Astrocyte of the cerebellum (primary cell): ENCODE measurements at regions not wholly inside any gene's neighbourhood (a gene's known extent, or its start where the extent isn't known, plus 50 kb on each side); places are given as distances from the start of the nearest gene placed in this dataset.

ENCODE experiments used
- DNase-seq: peaks from one replicate; pipeline ENCODE4 v3.0.0-alpha.2; 2011; ENCODE audit warnings: low read depth
- H3K4me3 ChIP-seq: 2 replicates; pipeline ENCODE4 v1.5.1; 2011; ENCODE audit warnings: mild to moderate bottlenecking, low read depth, low read length, moderate library complexity
- in situ Hi-C: cut with HindIII; loops from 2 replicates; pipeline ENCODE4 v1.10.0; 2017; ENCODE audit warnings: low sequenced_read_pairs
- TF ChIP-seq, protein P1 (sequence below): IDR thresholded peaks from 2 replicates; pipeline ENCODE4 v1.5.1; 2012; ENCODE audit warnings: low read length, low read depth, moderate library complexity, mild to moderate bottlenecking; ENCODE audit errors: missing control alignments

DNA sequence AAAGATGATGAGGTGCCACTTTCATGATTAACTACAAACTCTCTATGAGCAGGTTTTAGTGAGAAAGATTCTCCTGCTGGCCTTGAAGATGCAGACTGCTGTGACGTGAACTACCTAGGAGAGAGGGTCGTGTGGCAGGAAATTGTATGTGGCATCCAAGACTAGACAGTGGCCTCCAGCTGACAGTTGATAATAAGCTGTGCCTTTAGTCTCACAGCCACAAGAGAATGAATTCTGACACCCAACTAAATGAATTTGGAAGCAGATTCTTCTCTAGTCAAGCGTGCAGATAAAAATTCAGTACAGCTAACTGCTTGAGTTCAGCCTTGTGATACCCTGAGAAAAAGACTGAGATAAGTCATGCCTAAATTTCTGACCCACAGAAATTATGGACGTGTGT is 169.0 kb upstream of the COL3A1 start:
- H3K4me3 ChIP-seq: no peak overlapping the region
- no peak for DNase-seq
- in situ Hi-C loops: no loop called here
- TF ChIP-seq, protein P1, sequence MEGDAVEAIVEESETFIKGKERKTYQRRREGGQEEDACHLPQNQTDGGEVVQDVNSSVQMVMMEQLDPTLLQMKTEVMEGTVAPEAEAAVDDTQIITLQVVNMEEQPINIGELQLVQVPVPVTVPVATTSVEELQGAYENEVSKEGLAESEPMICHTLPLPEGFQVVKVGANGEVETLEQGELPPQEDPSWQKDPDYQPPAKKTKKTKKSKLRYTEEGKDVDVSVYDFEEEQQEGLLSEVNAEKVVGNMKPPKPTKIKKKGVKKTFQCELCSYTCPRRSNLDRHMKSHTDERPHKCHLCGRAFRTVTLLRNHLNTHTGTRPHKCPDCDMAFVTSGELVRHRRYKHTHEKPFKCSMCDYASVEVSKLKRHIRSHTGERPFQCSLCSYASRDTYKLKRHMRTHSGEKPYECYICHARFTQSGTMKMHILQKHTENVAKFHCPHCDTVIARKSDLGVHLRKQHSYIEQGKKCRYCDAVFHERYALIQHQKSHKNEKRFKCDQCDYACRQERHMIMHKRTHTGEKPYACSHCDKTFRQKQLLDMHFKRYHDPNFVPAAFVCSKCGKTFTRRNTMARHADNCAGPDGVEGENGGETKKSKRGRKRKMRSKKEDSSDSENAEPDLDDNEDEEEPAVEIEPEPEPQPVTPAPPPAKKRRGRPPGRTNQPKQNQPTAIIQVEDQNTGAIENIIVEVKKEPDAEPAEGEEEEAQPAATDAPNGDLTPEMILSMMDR: no peak

- in situ Hi-C loops: no loop called here
- peak; percentile 64 for DNase-seq
Observed at GRCh38 chr2:188808947-188809355, 165.2 kb upstream of the COL3A1 start.

DNA sequence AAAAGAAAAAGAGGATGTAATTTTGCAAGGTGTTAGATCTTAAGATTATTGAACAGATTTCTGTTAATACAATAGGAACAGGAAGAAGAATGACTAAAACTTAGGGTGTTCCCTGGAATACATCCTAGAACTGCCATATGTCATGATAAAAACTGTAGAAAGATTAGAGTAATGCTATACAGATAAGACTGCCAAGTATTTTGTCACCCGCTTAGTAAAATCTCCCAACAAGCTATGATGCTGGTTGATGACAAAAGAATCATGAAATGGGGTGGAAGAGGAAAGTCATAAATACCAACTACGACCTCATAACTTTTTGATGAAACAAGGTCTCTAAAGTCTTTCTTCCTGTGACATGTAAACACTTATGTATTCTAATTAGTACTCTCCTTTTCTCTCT is 163.6 kb upstream of the COL3A1 start:
- no peak for DNase-seq
- H3K4me3 ChIP-seq: no peak overlapping the region
- in situ Hi-C loops: no loop called here
- TF ChIP-seq, protein P1: no peak

More at GRCh38 chr2:188808947-188809355, 165.2 kb upstream of the COL3A1 start:
- no peak overlapping the region for H3K4me3 ChIP-seq
- TF ChIP-seq, protein P1: no peak

GRCh38 chr2:188811522-188811921 is 162.7 kb upstream of the COL3A1 start:
- no peak overlapping the region for H3K4me3 ChIP-seq
- in situ Hi-C loops: no loop called here
- DNase-seq: no peak
- TF ChIP-seq, protein P1: no peak

GRCh38 chr2:188813315-188813714 is 160.9 kb upstream of the COL3A1 start:
- in situ Hi-C loops: no loop called here
- no peak overlapping the region for H3K4me3 ChIP-seq
- DNase-seq: peak; percentile 37
- TF ChIP-seq, protein P1: no peak

GRCh38 chr2:188813857-188814256 is 160.3 kb upstream of the COL3A1 start:
- no peak for DNase-seq
- in situ Hi-C loops: no loop called here
- H3K4me3 ChIP-seq: no peak overlapping the region
- TF ChIP-seq, protein P1: no peak

DNA sequence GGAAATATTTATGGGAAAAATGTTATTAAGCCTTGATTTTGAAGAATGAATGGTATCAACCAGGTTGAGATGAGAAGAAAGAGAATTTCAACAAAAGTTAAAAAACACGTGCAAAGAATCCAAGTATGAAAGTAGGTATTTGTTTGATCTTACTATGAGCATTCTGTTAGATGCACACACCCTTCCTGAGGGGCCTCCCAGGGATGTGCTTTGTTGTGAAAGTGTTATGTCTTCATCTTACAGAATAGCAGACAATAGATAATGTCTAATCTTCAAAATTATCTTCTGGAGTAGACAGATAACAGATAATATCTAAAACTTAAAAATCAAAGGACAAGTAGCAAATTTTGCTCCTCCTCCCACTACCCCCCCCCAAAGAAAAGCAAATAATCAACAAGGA is 155.2 kb upstream of the COL3A1 start:
- no peak overlapping the region for H3K4me3 ChIP-seq
- DNase-seq: no peak
- TF ChIP-seq, protein P1: no peak
- in situ Hi-C loops: no loop called here
